Activated T-cell treated with anti-CD3 and anti-CD28 coated beads, Interleukin-2, amount 50 U/mL, for 24 hours (primary cell): ENCODE measurements at regions not wholly inside any gene's neighbourhood (a gene's known extent, or its start where the extent isn't known, plus 50 kb on each side); places are given as distances from the start of the nearest gene placed in this dataset.

Source experiments
- DNase-seq: peaks from one replicate; pipeline ENCODE4 v3.0.0-alpha.2; 2020
- H3K27ac Mint-ChIP-seq: 2 replicates; pipeline ENCODE4 v1.8.0; 2020; ENCODE audit warnings: mild to moderate bottlenecking, mixed read lengths
- H3K27me3 Mint-ChIP-seq: 2 replicates; pipeline ENCODE4 v1.8.0; 2020; ENCODE audit warnings: mixed read lengths
- H3K36me3 Mint-ChIP-seq: 2 replicates; pipeline ENCODE4 v1.8.0; 2020; ENCODE audit warnings: low read depth, mixed read lengths
- H3K4me1 Mint-ChIP-seq: 2 replicates; pipeline ENCODE4 v1.8.0; 2020; ENCODE audit warnings: low read depth, mixed read lengths
- H3K4me3 Mint-ChIP-seq: 2 replicates; pipeline ENCODE4 v1.8.0; 2020; ENCODE audit warnings: mild to moderate bottlenecking, moderate library complexity, mixed read lengths
- H3K9me3 Mint-ChIP-seq: 2 replicates; pipeline ENCODE4 v1.8.0; 2020; ENCODE audit warnings: mixed read lengths

DNA sequence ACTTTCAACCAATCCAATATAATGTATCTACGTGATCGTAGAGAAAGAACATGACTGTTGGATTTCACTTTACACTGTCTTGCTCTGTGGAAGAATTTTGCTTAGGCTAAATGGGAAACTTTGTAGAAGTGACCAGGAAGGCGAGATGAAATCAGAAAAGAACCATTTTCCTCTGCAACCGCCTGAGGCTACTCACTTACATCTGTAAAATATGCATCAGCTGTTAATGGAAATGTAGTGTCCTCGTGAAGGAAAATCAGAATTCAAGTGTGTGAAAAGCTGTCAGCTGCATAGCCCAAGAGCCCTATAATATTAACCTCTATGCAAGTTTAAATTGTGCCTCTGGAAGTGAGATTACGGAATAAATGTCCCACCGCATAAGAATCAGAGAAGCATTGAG, 277.9 kb downstream of the C6orf118 start:
- peaks cover 5% of the 10 kb centered on the region for H3K9me3 Mint-ChIP-seq
- no peaks in the 10 kb centered on the region for H3K4me1 Mint-ChIP-seq
- no peaks in the 10 kb centered on the region for H3K36me3 Mint-ChIP-seq
- DNase-seq = no peak
- no peak overlapping the region for H3K27ac Mint-ChIP-seq
- H3K4me3 Mint-ChIP-seq = no peak overlapping the region
- H3K27me3 Mint-ChIP-seq = no peaks in the 10 kb centered on the region

DNA sequence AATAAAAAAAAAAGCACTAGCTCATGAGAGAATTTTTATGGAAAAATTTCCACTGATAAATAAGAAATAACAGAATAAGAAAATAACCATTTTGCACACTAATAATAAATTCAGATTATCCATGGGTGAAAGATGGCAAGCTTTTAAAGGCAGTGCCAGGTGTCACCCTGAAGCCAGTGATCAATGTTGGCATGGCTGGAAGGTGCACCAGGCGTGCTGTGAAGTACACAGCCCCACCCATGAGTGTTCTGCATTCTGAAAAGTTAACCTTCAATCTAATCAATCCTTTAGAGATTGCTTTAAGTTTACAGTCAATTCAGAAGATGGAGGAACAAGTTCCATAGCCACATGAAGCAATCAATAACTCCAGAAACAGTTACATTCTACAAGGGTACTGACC, 284.4 kb downstream of the C6orf118 start:
- H3K27ac Mint-ChIP-seq = no peak overlapping the region

DNA sequence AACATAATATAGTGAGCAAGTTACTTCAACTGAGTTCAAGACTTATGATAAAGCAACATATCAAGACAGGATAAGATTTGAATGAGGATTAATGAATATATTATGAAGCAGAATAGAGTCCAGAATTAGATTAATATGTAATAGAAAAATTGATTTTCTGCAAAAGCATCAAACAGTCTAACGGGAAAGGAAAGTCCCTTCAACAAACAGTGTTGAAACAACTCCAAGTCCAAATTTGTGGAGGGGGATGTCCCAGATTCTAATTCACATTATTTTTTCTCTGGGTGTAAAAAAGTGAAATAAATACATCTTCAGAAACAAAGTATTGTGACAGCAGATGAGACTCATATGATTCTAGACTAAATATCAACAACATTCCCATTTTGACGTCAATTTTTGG, 289.7 kb downstream of the C6orf118 start:
- no peaks in the 10 kb centered on the region for H3K36me3 Mint-ChIP-seq
- H3K9me3 Mint-ChIP-seq = peaks cover 9% of the 10 kb centered on the region
- no peak overlapping the region for H3K4me3 Mint-ChIP-seq
- no peaks in the 10 kb centered on the region for H3K4me1 Mint-ChIP-seq
- no peak for DNase-seq
- no peak overlapping the region for H3K27ac Mint-ChIP-seq
- no peaks in the 10 kb centered on the region for H3K27me3 Mint-ChIP-seq

More for the DNA sequence above, 284.4 kb downstream of the C6orf118 start:
- Mint-ChIP-seq H3K9me3 (peaks cover 2% of the 10 kb centered on the region), H3K27me3 (no peaks in the 10 kb centered on the region), H3K4me3 (no peak overlapping the region), H3K36me3 (no peaks in the 10 kb centered on the region), H3K4me1 (no peaks in the 10 kb centered on the region)
- no peak for DNase-seq

DNA sequence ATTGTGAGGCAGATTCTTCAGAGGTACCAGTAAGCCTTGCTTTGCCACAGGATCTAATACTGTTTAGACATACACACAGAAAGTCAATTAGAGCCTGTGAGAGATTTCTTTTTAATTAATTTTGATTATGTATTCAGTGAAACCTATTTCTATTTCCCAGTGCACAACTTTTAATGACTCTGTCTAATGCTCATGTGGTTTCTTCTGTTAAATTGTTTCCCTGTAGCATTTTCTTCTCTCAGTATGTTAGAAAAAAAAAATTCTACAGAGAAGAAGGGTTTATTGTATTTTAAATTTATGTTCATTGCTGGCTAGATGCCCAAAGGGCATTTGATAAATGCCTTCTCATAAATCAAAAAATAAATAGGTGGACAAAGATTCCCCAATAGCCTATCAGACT, 293.7 kb downstream of the C6orf118 start:
- H3K4me3 Mint-ChIP-seq = no peak overlapping the region
- no peak overlapping the region for H3K27ac Mint-ChIP-seq
- H3K36me3 Mint-ChIP-seq = no peaks in the 10 kb centered on the region
- H3K4me1 Mint-ChIP-seq = no peaks in the 10 kb centered on the region
- no peaks in the 10 kb centered on the region for H3K27me3 Mint-ChIP-seq
- H3K9me3 Mint-ChIP-seq = peaks cover 13% of the 10 kb centered on the region
- DNase-seq = no peak

DNA sequence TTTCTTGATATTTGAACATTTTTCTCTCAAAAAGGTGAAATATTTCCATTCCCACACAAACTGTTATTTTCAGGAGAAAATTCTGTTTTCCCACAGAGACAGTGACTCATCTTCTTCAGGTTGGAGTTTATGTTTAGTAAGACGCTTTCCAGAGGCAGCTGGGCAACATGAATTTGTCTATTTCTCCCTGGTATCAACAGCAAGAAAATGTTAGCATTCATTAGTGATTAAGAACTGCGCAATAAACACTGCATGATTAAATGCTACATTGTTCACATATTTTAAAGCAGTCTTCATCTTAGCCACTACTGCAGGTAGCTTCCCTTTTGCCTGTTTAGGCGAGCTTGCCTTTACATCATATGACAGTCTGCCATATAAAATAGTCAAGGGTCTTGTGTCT, 295.7 kb downstream of the C6orf118 start:
- DNase-seq = no peak
- H3K27me3 Mint-ChIP-seq = no peaks in the 10 kb centered on the region
- H3K4me3 Mint-ChIP-seq = no peak overlapping the region
- no peaks in the 10 kb centered on the region for H3K36me3 Mint-ChIP-seq
- H3K4me1 Mint-ChIP-seq = no peaks in the 10 kb centered on the region
- H3K27ac Mint-ChIP-seq = no peak overlapping the region
- H3K9me3 Mint-ChIP-seq = peaks cover 8% of the 10 kb centered on the region

DNA sequence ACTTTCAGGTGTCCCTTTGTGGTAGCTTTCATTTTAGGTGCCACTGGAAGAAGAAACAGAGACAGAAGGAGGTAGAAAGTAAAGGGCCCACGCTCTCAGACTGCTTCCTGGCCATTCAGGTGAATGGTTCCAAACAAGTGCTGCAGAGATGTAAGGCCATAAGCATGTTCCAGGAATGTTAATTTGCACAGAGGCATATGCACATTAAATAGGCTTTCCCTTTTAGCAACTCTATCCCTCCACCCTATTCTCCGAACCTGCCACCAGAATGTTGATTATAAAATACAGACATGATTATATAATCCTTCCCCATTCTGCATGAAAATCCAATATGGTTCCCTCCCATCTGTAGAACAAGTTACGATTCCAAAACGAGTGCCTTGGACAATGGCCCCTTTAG, 297.2 kb downstream of the C6orf118 start:
- Mint-ChIP-seq H3K4me3 (no peak overlapping the region), H3K27ac (no peak overlapping the region), H3K27me3 (no peaks in the 10 kb centered on the region), H3K36me3 (no peaks in the 10 kb centered on the region), H3K4me1 (no peaks in the 10 kb centered on the region), H3K9me3 (peaks cover 7% of the 10 kb centered on the region)
- no peak for DNase-seq

DNA sequence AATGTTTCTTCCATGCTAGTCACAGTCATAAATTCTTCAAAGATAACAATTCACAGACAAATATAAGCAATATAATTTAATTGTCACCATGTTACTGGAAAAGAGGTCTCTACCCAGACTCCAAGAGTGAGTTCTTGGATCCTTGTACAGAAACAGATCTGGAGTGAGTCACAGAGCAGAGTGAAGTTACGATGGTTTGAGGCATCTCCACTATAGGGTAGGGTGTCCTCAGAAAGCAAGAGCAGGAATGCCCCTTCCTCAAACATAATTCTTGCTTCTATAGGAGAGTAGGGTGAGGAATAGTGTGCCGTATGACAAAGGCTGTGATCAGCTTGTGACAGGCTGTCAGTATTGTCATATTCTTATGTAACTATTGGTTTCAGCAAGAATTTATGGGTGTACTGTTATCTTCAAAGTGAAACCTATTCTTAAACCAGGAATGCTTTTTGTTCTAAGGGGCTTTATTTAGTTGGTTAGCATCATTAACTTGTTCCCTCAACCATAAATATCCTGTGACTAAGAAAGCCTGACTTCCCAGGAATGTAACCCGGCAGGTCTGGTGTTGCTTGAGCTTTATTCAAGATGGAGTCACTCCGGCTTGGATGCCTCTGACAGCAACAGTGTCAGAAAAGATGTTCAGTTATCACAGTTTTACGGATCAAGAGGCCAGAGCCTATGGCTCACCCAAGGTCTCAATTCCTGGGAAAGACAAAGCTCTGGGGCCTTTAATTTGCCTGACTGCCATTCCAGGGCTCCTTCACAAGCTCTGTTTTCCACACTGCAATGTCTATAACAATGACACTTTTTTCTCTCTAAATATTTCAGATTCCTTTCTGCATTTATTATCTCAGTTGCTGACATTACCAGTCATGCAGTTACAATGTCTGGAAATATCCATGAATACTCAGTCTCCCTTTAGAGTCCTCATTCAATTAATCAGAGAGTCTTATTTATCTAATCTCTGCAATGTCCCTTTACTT, 298.6 kb downstream of the C6orf118 start:
- Mint-ChIP-seq H3K27me3 (no peaks in the 10 kb centered on the region), H3K4me1 (no peaks in the 10 kb centered on the region), H3K36me3 (no peaks in the 10 kb centered on the region), H3K9me3 (peaks cover 4% of the 10 kb centered on the region), H3K4me3 (no peak overlapping the region), H3K27ac (no peak overlapping the region)
- no peak for DNase-seq

DNA sequence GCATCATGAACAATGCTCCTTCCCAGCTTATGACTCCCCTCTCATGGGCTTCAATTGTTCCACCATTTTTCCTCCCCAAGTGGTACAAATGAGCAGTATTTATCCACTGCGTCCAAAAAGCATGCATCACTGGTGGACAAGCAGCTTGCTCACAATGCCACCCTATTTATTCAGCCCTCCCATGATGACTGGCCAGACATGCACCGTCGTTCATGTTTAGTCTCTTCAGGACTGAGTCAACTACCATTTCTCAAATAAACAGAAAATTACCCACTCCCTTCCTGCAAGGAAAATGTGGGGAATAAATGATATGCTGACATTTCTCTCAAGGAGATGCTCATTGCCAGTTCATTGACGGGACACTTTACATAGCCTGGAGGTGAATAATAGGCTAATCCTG, 300.4 kb downstream of the C6orf118 start:
- no peaks in the 10 kb centered on the region for H3K36me3 Mint-ChIP-seq
- peaks cover 8% of the 10 kb centered on the region for H3K9me3 Mint-ChIP-seq
- H3K27ac Mint-ChIP-seq = no peak overlapping the region
- H3K27me3 Mint-ChIP-seq = no peaks in the 10 kb centered on the region
- H3K4me1 Mint-ChIP-seq = no peaks in the 10 kb centered on the region
- DNase-seq = no peak
- H3K4me3 Mint-ChIP-seq = no peak overlapping the region

DNA sequence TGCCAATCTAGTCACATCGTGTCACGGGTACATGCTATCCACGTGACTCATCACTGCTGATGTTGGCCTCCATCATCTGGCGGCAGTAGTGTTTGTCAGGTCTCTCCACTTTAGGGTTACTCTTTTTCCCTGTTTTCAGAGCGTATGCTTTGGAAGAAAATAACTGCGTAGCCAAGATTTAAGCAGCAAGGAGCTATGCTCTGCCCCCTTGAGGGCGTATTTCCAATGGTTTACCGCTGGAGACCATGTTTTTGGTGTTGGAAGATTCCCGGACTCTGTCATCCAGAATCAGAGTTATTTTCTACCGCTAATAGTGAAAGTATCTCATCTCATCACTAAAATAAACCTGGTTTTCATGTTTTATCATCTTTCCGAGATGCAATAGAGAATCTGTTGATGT, 306.5 kb downstream of the C6orf118 start:
- H3K36me3 Mint-ChIP-seq = no peaks in the 10 kb centered on the region
- H3K9me3 Mint-ChIP-seq = peaks cover 14% of the 10 kb centered on the region
- DNase-seq = no peak
- no peak overlapping the region for H3K27ac Mint-ChIP-seq
- no peaks in the 10 kb centered on the region for H3K4me1 Mint-ChIP-seq
- no peak overlapping the region for H3K4me3 Mint-ChIP-seq
- no peaks in the 10 kb centered on the region for H3K27me3 Mint-ChIP-seq

DNA sequence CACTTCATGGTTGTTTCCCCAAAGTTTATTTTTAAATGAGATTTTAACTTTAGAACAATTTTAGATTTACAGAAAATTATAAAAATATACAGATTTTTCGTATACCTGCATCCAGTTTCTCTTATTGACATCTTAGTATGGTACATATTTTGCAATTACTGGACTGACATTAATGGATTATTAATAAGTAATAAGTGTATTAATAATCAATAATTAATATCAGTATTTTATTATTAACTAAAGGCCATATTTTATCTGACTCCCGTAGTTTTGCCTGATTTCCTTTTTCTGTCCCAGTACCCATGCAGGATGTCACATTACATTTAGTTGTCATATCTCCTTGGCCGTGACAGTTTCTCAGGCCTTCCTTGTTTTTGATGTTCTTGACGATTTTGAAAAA, 307.0 kb downstream of the C6orf118 start:
- H3K9me3 Mint-ChIP-seq = peaks cover 14% of the 10 kb centered on the region
- no peaks in the 10 kb centered on the region for H3K27me3 Mint-ChIP-seq
- H3K4me1 Mint-ChIP-seq = no peaks in the 10 kb centered on the region
- no peaks in the 10 kb centered on the region for H3K36me3 Mint-ChIP-seq
- H3K27ac Mint-ChIP-seq = no peak overlapping the region
- no peak for DNase-seq
- no peak overlapping the region for H3K4me3 Mint-ChIP-seq

DNA sequence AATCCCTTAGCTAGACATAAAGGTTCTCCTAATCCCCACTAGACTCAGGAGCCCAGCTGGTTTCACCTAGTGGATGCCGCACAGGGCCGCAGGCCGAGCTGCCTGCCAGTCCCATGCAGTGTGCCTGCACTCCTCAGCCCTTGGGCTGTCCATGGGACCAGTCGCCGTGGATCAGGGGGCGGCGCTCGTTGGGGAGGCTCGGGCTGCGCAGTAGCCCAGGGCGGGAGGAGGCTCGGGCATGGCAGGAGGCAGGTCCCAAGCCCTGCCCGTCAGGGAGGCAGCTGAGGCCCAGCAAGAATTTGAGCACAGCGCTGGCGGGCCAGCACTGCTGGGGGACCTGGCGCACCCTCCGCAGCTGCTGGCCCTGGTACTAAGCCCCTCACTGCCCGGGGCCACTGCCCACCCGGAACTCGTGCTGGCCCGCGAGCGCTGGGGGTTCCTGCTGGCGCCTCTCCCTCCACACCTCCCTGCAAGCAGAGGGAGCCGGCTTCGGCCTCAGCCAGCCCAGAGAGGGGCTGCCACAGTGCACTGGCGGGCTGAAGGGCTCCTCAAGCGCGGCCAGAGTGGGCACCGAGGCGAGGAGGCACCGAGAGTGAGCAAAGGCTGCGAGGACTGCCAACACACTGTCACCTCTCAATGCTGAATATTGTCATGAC, 307.8 kb downstream of the C6orf118 start:
- no peaks in the 10 kb centered on the region for H3K27me3 Mint-ChIP-seq
- no peaks in the 10 kb centered on the region for H3K4me1 Mint-ChIP-seq
- H3K9me3 Mint-ChIP-seq = peaks cover 14% of the 10 kb centered on the region
- no peak overlapping the region for H3K4me3 Mint-ChIP-seq
- DNase-seq = no peak
- H3K27ac Mint-ChIP-seq = no peak overlapping the region
- no peaks in the 10 kb centered on the region for H3K36me3 Mint-ChIP-seq

DNA sequence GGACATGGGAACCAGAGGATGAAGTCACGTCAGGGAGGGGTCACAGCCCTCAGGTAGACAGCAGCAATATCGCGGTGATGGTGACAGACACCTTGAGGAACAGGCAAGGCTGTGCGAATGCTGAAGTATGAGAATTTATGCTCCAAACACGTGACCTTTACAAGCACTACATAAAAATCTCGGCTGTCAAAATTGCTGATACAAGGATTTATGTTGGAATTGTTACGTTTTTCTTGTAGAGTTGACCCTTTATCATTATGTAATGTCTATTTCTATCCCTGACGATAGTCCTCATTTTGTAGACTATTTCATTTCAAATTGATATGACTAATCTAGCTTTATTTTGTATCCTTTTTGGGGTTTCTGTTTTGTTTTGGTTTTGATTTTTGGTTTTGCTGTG, 311.1 kb downstream of the C6orf118 start:
- no peaks in the 10 kb centered on the region for H3K4me1 Mint-ChIP-seq
- H3K27me3 Mint-ChIP-seq = no peaks in the 10 kb centered on the region
- no peak for DNase-seq
- H3K9me3 Mint-ChIP-seq = peaks cover 9% of the 10 kb centered on the region
- no peaks in the 10 kb centered on the region for H3K36me3 Mint-ChIP-seq
- no peak overlapping the region for H3K27ac Mint-ChIP-seq
- no peak overlapping the region for H3K4me3 Mint-ChIP-seq

DNA sequence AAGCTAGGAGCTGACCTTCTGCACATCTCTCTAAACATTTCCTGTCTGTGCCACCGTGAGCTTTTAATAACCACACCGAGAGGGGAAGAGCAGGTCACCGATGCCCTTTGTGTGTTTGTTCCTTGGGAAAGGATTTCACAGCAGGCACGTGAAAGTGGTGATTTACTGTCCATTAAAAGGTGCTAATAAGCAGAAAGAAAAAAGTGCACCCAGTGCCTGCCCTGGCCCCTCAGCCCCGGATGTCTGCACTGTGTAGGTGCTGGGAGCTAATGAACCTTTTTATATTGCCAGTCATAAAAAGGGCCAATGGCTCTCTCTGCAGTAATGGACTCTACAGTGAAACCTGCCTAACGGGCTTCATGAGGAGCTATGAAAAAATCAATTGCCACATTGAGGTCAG, 312.6 kb downstream of the C6orf118 start:
- no peak overlapping the region for H3K27ac Mint-ChIP-seq
- no peaks in the 10 kb centered on the region for H3K36me3 Mint-ChIP-seq
- H3K4me1 Mint-ChIP-seq = no peaks in the 10 kb centered on the region
- H3K4me3 Mint-ChIP-seq = no peak overlapping the region
- no peaks in the 10 kb centered on the region for H3K27me3 Mint-ChIP-seq
- no peak for DNase-seq
- peaks cover 8% of the 10 kb centered on the region for H3K9me3 Mint-ChIP-seq

DNA sequence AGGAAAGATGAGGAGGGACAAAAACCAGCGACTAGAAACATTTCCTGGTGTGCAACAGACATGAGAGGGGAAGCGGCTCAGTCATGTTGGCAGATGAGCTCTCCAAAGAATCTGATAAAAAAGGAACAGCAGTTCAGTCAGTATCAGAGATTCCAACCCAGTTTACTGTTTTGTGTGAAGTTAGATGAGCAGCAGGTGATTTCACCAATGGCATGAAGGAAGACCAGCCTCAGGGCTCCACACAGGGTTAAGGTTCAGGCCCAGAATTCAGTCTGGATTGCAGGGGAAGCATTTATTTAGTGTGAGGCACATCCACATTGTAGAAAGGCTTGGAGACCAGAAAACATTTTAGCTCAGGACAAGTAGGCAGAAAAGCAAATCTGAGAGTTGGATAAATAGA, 317.8 kb downstream of the C6orf118 start:
- Mint-ChIP-seq H3K27ac (no peak overlapping the region), H3K9me3 (peaks cover 5% of the 10 kb centered on the region), H3K27me3 (no peaks in the 10 kb centered on the region), H3K36me3 (no peaks in the 10 kb centered on the region), H3K4me3 (no peak overlapping the region), H3K4me1 (no peaks in the 10 kb centered on the region)
- no peak for DNase-seq

DNA sequence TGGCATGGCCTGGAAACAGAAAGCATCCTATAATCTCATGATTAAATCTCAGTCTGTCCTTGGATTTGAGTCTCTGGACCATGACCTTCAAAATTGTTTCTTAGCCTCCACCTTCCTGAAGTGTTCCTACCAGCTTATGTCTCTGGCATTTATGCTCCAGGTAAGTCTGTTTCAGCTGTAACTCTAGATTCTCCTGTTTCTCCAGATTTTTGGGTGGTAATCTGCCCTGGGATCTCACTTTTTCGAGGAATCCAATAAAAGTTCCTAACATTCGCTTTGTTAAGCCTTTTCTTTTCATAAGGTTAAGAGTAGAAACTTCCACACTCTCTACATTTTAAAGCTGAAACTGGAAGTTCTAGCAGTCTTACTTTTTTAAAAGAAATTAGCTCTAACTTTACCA, 318.5 kb downstream of the C6orf118 start:
- no peak for DNase-seq
- Mint-ChIP-seq H3K36me3 (no peaks in the 10 kb centered on the region), H3K27me3 (no peaks in the 10 kb centered on the region), H3K27ac (no peak overlapping the region), H3K9me3 (peaks cover 5% of the 10 kb centered on the region), H3K4me3 (no peak overlapping the region), H3K4me1 (no peaks in the 10 kb centered on the region)
